ENCODE measurements at regions not wholly inside any gene's neighbourhood (a gene's known extent, or its start where the extent isn't known, plus 50 kb on each side); places are given as distances from the start of the nearest gene placed in this dataset.

- Mint-ChIP-seq H3K4me3 (no peak overlapping the region), H3K4me1 (peaks cover 3% of the 10 kb centered on the region), H3K27ac (no peak overlapping the region), H3K36me3 (ENCODE audit: low read depth) (peaks cover 4% of the 10 kb centered on the region), H3K27me3 (peaks cover 78% of the 10 kb centered on the region)
- no peak for ATAC-seq
- H3K9me3 ChIP-seq (ENCODE audit: control insufficient read depth, low read length, poor library complexity, severe bottlenecking), result no peaks in the 10 kb centered on the region
- no peak for DNase-seq
These were observed 59.5 kb upstream of the HES1 start for GRCh38 chr3:194076475-194076874.

- Mint-ChIP-seq H3K36me3 (ENCODE audit: low read depth) (peaks cover 4% of the 10 kb centered on the region), H3K4me3 (no peak overlapping the region), H3K27me3 (peaks cover 79% of the 10 kb centered on the region), H3K27ac (no peak overlapping the region), H3K4me1 (no peaks in the 10 kb centered on the region)
- DNase-seq, result no peak
- no peak for ATAC-seq
- H3K9me3 ChIP-seq (ENCODE audit: control insufficient read depth, low read length, poor library complexity, severe bottlenecking), result no peaks in the 10 kb centered on the region
These were observed 58.3 kb upstream of the HES1 start for GRCh38 chr3:194077602-194078001.

GRCh38 chr3:194078045-194078821 is 57.7 kb upstream of the HES1 start:
- ATAC-seq (no peak), DNase-seq (no peak)
- no peaks in the 10 kb centered on the region for H3K9me3 ChIP-seq (ENCODE audit: control insufficient read depth, low read length, poor library complexity, severe bottlenecking)
- H3K4me3 Mint-ChIP-seq, result no peak overlapping the region
- H3K36me3 Mint-ChIP-seq (ENCODE audit: low read depth), result peaks cover 2% of the 10 kb centered on the region
- H3K27ac Mint-ChIP-seq, result no peak overlapping the region
- H3K4me1 Mint-ChIP-seq, result no peaks in the 10 kb centered on the region
- peaks cover 77% of the 10 kb centered on the region for H3K27me3 Mint-ChIP-seq

- H3K27ac Mint-ChIP-seq, result no peak overlapping the region
- no peaks in the 10 kb centered on the region for H3K36me3 Mint-ChIP-seq (ENCODE audit: low read depth)
- DNase-seq (no peak), ATAC-seq (no peak)
- H3K4me1 Mint-ChIP-seq, result peaks cover 4% of the 10 kb centered on the region
- H3K4me3 Mint-ChIP-seq, result no peak overlapping the region
- no peaks in the 10 kb centered on the region for H3K9me3 ChIP-seq (ENCODE audit: control insufficient read depth, low read length, poor library complexity, severe bottlenecking)
- H3K27me3 Mint-ChIP-seq, result peaks cover 68% of the 10 kb centered on the region
These were observed 56.2 kb upstream of the HES1 start for GRCh38 chr3:194079702-194080172.

GRCh38 chr3:194080436-194080835 is 55.5 kb upstream of the HES1 start:
- no peaks in the 10 kb centered on the region for H3K36me3 Mint-ChIP-seq (ENCODE audit: low read depth)
- H3K4me1 Mint-ChIP-seq, result peaks cover 4% of the 10 kb centered on the region
- H3K27ac Mint-ChIP-seq, result no peak overlapping the region
- peaks cover 68% of the 10 kb centered on the region for H3K27me3 Mint-ChIP-seq
- H3K9me3 ChIP-seq (ENCODE audit: control insufficient read depth, low read length, poor library complexity, severe bottlenecking), result no peaks in the 10 kb centered on the region
- DNase-seq (no peak), ATAC-seq (no peak)
- no peak overlapping the region for H3K4me3 Mint-ChIP-seq

GRCh38 chr3:194080913-194081800 is 54.8 kb upstream of the HES1 start:
- no peaks in the 10 kb centered on the region for H3K36me3 Mint-ChIP-seq (ENCODE audit: low read depth)
- DNase-seq, result no peak
- H3K27me3 Mint-ChIP-seq, result peaks cover 63% of the 10 kb centered on the region
- no peaks in the 10 kb centered on the region for H3K9me3 ChIP-seq (ENCODE audit: control insufficient read depth, low read length, poor library complexity, severe bottlenecking)
- no peak overlapping the region for H3K4me3 Mint-ChIP-seq
- no peak overlapping the region for H3K27ac Mint-ChIP-seq
- ATAC-seq, result no peak
- H3K4me1 Mint-ChIP-seq, result peaks cover 4% of the 10 kb centered on the region

GRCh38 chr3:194081826-194082225 is 54.1 kb upstream of the HES1 start:
- no peaks in the 10 kb centered on the region for H3K9me3 ChIP-seq (ENCODE audit: control insufficient read depth, low read length, poor library complexity, severe bottlenecking)
- DNase-seq (no peak), ATAC-seq (no peak)
- Mint-ChIP-seq H3K4me1 (peaks cover 4% of the 10 kb centered on the region), H3K36me3 (ENCODE audit: low read depth) (no peaks in the 10 kb centered on the region), H3K27ac (no peak overlapping the region), H3K27me3 (peaks cover 62% of the 10 kb centered on the region), H3K4me3 (no peak overlapping the region)

GRCh38 chr3:194082743-194083636 is 53.0 kb upstream of the HES1 start:
- Mint-ChIP-seq H3K4me1 (peaks cover 4% of the 10 kb centered on the region), H3K27ac (no peak overlapping the region), H3K27me3 (peaks cover 62% of the 10 kb centered on the region), H3K36me3 (ENCODE audit: low read depth) (no peaks in the 10 kb centered on the region), H3K4me3 (no peak overlapping the region)
- H3K9me3 ChIP-seq (ENCODE audit: control insufficient read depth, low read length, poor library complexity, severe bottlenecking), result no peaks in the 10 kb centered on the region
- no peak for ATAC-seq
- no peak for DNase-seq

GRCh38 chr3:194083637-194084224 is 52.2 kb upstream of the HES1 start:
- Mint-ChIP-seq H3K36me3 (ENCODE audit: low read depth) (no peaks in the 10 kb centered on the region), H3K27me3 (peaks cover 56% of the 10 kb centered on the region), H3K27ac (no peak overlapping the region), H3K4me1 (peaks cover 4% of the 10 kb centered on the region), H3K4me3 (no peak overlapping the region)
- ATAC-seq, result no peak
- no peak for DNase-seq
- H3K9me3 ChIP-seq (ENCODE audit: control insufficient read depth, low read length, poor library complexity, severe bottlenecking), result no peaks in the 10 kb centered on the region

- no peak overlapping the region for H3K4me3 Mint-ChIP-seq
- no peaks in the 10 kb centered on the region for H3K9me3 ChIP-seq (ENCODE audit: control insufficient read depth, low read length, poor library complexity, severe bottlenecking)
- H3K36me3 Mint-ChIP-seq (ENCODE audit: low read depth), result no peaks in the 10 kb centered on the region
- ATAC-seq (peak; percentile 50), DNase-seq (no peak)
- H3K27ac Mint-ChIP-seq, result no peak overlapping the region
- peaks cover 51% of the 10 kb centered on the region for H3K27me3 Mint-ChIP-seq
- peaks cover 4% of the 10 kb centered on the region for H3K4me1 Mint-ChIP-seq
These were observed 51.7 kb upstream of the HES1 start for GRCh38 chr3:194084284-194084683.
